HG03060 (cell line): ENCODE measurements at regions not wholly inside any gene's neighbourhood (a gene's known extent, or its start where the extent isn't known, plus 50 kb on each side); places are given as distances from the start of the nearest gene placed in this dataset.

Source experiments
- ATAC-seq: cut with Tn5 transposase; IDR thresholded peaks from one replicate; pipeline ENCODE4 v1.9.1; 2021; ENCODE audit warnings: low read depth, moderate number of reproducible peaks; ENCODE audit not compliant: unreplicated experiment

- no peak for ATAC-seq
These were observed 368.0 kb upstream of the AGTR1 start for GRCh38 chr3:148329481-148330235.

- ATAC-seq, result no peak
These were observed 367.2 kb upstream of the AGTR1 start for GRCh38 chr3:148330542-148330941.

GRCh38 chr3:148331081-148331846 is 366.4 kb upstream of the AGTR1 start:
- no peak for ATAC-seq

GRCh38 chr3:148332509-148332908 is 365.2 kb upstream of the AGTR1 start:
- ATAC-seq, result no peak

- no peak for ATAC-seq
These were observed 364.6 kb upstream of the AGTR1 start for GRCh38 chr3:148333091-148333490.

GRCh38 chr3:148335612-148336011 is 362.1 kb upstream of the AGTR1 start:
- ATAC-seq, result no peak

GRCh38 chr3:148343416-148343815 is 354.3 kb upstream of the AGTR1 start:
- no peak for ATAC-seq

- ATAC-seq, result no peak
These were observed 353.2 kb upstream of the AGTR1 start for GRCh38 chr3:148344521-148344920.

GRCh38 chr3:148360051-148360450 is 337.7 kb upstream of the AGTR1 start:
- ATAC-seq, result no peak

- ATAC-seq, result no peak
These were observed 330.8 kb upstream of the AGTR1 start for GRCh38 chr3:148366743-148367410.

GRCh38 chr3:148367756-148368155 is 329.9 kb upstream of the AGTR1 start:
- no peak for ATAC-seq

GRCh38 chr3:148369381-148369780 is 328.3 kb upstream of the AGTR1 start:
- ATAC-seq, result no peak

GRCh38 chr3:148372206-148372875 is 325.4 kb upstream of the AGTR1 start:
- ATAC-seq, result no peak

- ATAC-seq, result no peak
These were observed 323.7 kb upstream of the AGTR1 start for GRCh38 chr3:148373961-148374360.

- ATAC-seq, result peak; percentile 77
These were observed 317.8 kb upstream of the AGTR1 start for GRCh38 chr3:148379763-148380382.

- no peak for ATAC-seq
These were observed 316.7 kb upstream of the AGTR1 start for GRCh38 chr3:148381051-148381450.

GRCh38 chr3:148389916-148390315 is 307.8 kb upstream of the AGTR1 start:
- no peak for ATAC-seq

- ATAC-seq, result no peak
These were observed 301.9 kb upstream of the AGTR1 start for GRCh38 chr3:148395821-148396220.

- no peak for ATAC-seq
These were observed 296.9 kb upstream of the AGTR1 start for GRCh38 chr3:148400754-148401153.

GRCh38 chr3:148408667-148409066 is 289.0 kb upstream of the AGTR1 start:
- no peak for ATAC-seq
